ENCODE measurements at regions not wholly inside any gene's neighbourhood (a gene's known extent, or its start where the extent isn't known, plus 50 kb on each side); places are given as distances from the start of the nearest gene placed in this dataset.
"Not testable (repeated sequence)": the region's sequence is repeated elsewhere in the genome, so short reads cannot be mapped to it uniquely, and the experiment has no call there.

GRCh38 chr21:41582866-41583265 lies 74.9 kb upstream of the TMPRSS2 start:
- DNase-seq: no peak

GRCh38 chr21:41582298-41582840 lies 74.4 kb upstream of the TMPRSS2 start:
- no peak for DNase-seq

GRCh38 chr21:41581592-41582228 lies 73.8 kb upstream of the TMPRSS2 start:
- DNase-seq: no peak

GRCh38 chr21:41580758-41581554 lies 73.0 kb upstream of the TMPRSS2 start:
- no peak for DNase-seq

GRCh38 chr21:41579692-41580091 lies 71.7 kb upstream of the TMPRSS2 start:
- no peak for DNase-seq

GRCh38 chr21:41578716-41579115 lies 70.8 kb upstream of the TMPRSS2 start:
- no peak for DNase-seq

GRCh38 chr21:41578083-41578482 lies 70.1 kb upstream of the TMPRSS2 start:
- DNase-seq: no peak

- DNase-seq: no peak
Observed at GRCh38 chr21:41576013-41576615, 68.2 kb upstream of the TMPRSS2 start.

- no peak for DNase-seq
Observed at GRCh38 chr21:41573902-41574690, 66.1 kb upstream of the TMPRSS2 start.

GRCh38 chr21:41571938-41572510 lies 64.1 kb upstream of the TMPRSS2 start:
- no peak for DNase-seq

- DNase-seq: no peak
Observed at GRCh38 chr21:41570791-41571355, 62.9 kb upstream of the TMPRSS2 start.

- DNase-seq: no peak
Observed at GRCh38 chr21:41568606-41569385, 60.8 kb upstream of the TMPRSS2 start.

GRCh38 chr21:41567901-41568510 lies 60.0 kb upstream of the TMPRSS2 start:
- DNase-seq: no peak

GRCh38 chr21:41567237-41567636 lies 59.3 kb upstream of the TMPRSS2 start:
- DNase-seq: not testable (repeated sequence)

- no peak for DNase-seq
Observed at GRCh38 chr21:41566500-41567014, 58.6 kb upstream of the TMPRSS2 start.

- no peak for DNase-seq
Observed at GRCh38 chr21:41565550-41565949, 57.6 kb upstream of the TMPRSS2 start.

- no peak for DNase-seq
Observed at GRCh38 chr21:41564871-41565274, 56.9 kb upstream of the TMPRSS2 start.

- no peak for DNase-seq
Observed at GRCh38 chr21:41562101-41563000, 54.4 kb upstream of the TMPRSS2 start.

- no peak for DNase-seq
Observed at GRCh38 chr21:41561701-41562100, 53.7 kb upstream of the TMPRSS2 start.
